Right atrium auricular region (tissue), 2 donors: ENCODE measurements at regions not wholly inside any gene's neighbourhood (a gene's known extent, or its start where the extent isn't known, plus 50 kb on each side); places are given as distances from the start of the nearest gene placed in this dataset.

ENCODE experiments used
- DNase-seq: peaks from one replicate; pipeline ENCODE4 v3.0.0-alpha.2; 2019; ENCODE audit warnings: low spot score
- H3K27ac ChIP-seq, 2 donors: fragments of 200-600 bp; sonication (generic); 1 replicate in 1 of 2; 2 replicates in 1 of 2; pipeline ENCODE4 v1.5.1; 2016 to 2019
- H3K27me3 ChIP-seq, 2 donors: fragments of 200-600 bp; sonication (generic); one replicate each; pipeline versions ENCODE4 v1.5.1 to v1.6.0; 2017 to 2019
- H3K36me3 ChIP-seq: fragments of 200-600 bp; sonication (generic); one replicate; pipeline ENCODE4 v1.5.1; 2016
- H3K4me1 ChIP-seq, 2 donors: fragments of 200-600 bp; sonication (generic); one replicate each; pipeline versions ENCODE4 v1.5.1 to v1.6.0; 2017 to 2019
- H3K4me3 ChIP-seq, 2 donors: fragments of 200-600 bp; sonication (generic); 1 replicate in 1 of 2; 2 replicates in 1 of 2; pipeline ENCODE4 v1.5.1; 2017 to 2019; ENCODE audit warnings: mild to moderate bottlenecking in 1 of 2, moderate library complexity in 1 of 2
- H3K9me3 ChIP-seq, 2 donors: fragments of 200-600 bp; sonication (generic); one replicate each; pipeline ENCODE4 v1.5.1; 2019
- CTCF ChIP-seq, 2 donors: fragments of 200-600 bp; sonication (generic); IDR thresholded peaks; one replicate each; pipeline ENCODE4 v1.5.1; 2019; ENCODE audit warnings: antibody characterized with exemption in 2 of 2

GRCh38 chr12:33649992-33650391 is 210.4 kb upstream of the SYT10 start:
- Histone ChIP-seq H3K36me3 (no peaks in the 10 kb centered on the region), H3K9me3 (no peaks in the 10 kb centered on the region), H3K4me1 (no peaks in the 10 kb centered on the region), H3K27ac (no peak overlapping the region), H3K27me3 (no peaks in the 10 kb centered on the region), H3K4me3 (no peak overlapping the region)
- DNase-seq: no peak
- TF ChIP-seq CTCF (IDR thresholded peaks at IDR 0.05): no peak

DNA sequence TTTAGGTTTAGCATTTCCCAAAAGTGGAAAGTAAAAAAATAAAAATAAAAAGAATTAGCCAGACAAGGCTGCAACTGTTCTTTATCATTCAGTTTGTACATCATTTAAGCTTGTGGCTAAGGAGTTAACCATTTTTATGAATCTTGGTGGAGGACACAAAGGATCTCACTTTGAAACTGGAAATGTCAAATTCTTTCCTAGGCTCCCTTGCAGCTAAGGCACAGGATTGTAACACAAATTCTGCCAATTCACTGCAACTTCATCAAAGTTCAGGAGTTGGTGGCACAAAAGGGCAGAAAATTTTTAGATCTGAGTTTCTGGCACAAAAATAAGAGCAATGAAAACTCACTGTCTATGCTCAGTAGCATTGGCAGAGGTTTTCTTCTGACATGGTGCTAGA is 211.2 kb upstream of the SYT10 start:
- DNase-seq: no peak
- no peak for TF ChIP-seq CTCF (IDR thresholded peaks at IDR 0.05)
- Histone ChIP-seq H3K4me3 (no peak overlapping the region), H3K4me1 (no peaks in the 10 kb centered on the region), H3K27me3 (no peaks in the 10 kb centered on the region), H3K27ac (no peak overlapping the region), H3K36me3 (no peaks in the 10 kb centered on the region), H3K9me3 (no peaks in the 10 kb centered on the region)

DNA sequence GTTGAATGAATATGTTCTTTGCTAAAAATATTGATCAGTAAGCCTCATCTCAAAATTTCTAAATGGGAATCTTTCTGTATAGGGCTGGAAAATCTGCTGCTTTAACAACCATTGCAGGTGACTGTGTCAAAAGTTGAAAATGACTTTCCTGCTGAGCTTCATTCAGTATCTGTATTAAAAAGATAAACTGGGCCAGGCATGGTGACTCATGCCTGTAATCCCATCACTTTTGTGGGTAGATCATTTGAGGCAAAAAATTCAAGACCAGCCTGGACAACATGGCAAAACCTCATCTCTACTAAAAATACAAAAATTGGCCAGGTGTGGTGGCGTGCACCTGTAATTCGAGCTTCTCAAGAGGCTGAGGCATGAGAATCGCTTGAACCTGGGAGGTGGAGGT is 213.7 kb upstream of the SYT10 start:
- no peak for DNase-seq
- Histone ChIP-seq H3K9me3 (no peaks in the 10 kb centered on the region), H3K27me3 (no peaks in the 10 kb centered on the region), H3K27ac (no peak overlapping the region), H3K4me3 (no peak overlapping the region), H3K4me1 (no peaks in the 10 kb centered on the region), H3K36me3 (no peaks in the 10 kb centered on the region)
- no peak for TF ChIP-seq CTCF (IDR thresholded peaks at IDR 0.05)

- no peaks in the 10 kb centered on the region for H3K4me1 ChIP-seq
- no peak overlapping the region for H3K27ac ChIP-seq
- no peak overlapping the region for H3K4me3 ChIP-seq
- H3K9me3 ChIP-seq: no peaks in the 10 kb centered on the region
- H3K36me3 ChIP-seq: no peaks in the 10 kb centered on the region
- H3K27me3 ChIP-seq: no peaks in the 10 kb centered on the region
- no peak for DNase-seq
- TF ChIP-seq CTCF (IDR thresholded peaks at IDR 0.05): no peak
Observed at GRCh38 chr12:33654313-33654712, 214.7 kb upstream of the SYT10 start.

DNA sequence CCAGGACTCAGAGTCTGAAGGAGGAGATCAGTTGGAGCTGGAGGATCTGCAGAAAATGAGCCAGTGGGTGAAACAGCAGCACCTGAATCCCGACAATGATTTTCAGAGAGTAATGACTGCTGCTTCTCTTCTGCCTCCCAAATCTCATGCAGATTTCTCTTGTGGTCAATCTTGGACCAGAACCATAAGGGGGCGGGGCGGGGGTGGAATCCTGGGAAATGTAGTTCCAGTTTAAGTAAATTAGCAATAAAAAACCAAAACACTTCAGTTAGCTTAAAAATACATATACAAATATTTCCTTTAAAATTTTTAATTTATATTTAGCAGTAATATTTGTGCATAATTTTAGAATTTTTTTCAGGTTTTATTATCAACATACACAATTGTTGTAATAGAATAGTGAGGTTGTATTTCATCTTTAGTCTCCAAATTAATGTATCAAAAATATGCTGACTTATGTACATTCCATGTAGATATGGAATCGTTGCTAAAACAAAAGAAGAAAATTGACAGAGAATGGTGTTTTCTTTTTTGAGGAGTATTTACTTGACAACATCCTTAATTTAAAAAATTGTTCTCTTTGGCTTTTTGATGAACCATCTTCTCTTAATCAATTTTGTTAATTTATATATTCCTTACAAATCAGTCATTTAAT is 223.5 kb upstream of the SYT10 start:
- Histone ChIP-seq H3K27me3 (no peaks in the 10 kb centered on the region), H3K4me1 (no peaks in the 10 kb centered on the region), H3K36me3 (no peaks in the 10 kb centered on the region), H3K4me3 (no peak overlapping the region), H3K9me3 (no peaks in the 10 kb centered on the region), H3K27ac (no peak overlapping the region)
- TF ChIP-seq CTCF (IDR thresholded peaks at IDR 0.05): no peak
- no peak for DNase-seq

DNA sequence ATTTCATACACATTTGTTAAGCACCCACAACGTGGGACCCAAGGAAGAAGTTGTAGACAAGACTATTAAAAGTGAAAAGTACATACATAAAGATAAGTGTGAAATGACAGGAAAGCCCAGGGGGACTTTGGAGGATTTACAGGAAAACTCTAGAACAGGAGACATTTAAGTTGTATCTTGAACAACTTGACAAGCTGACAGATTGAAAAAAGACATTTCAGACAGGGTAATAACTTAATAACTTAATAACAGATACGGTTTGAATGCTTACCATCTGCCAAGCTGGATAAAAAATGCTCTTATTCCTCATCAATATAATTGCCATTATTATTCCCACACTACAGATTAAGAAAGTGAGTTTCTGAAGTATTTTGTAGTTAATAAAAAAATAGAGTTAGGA is 229.7 kb upstream of the SYT10 start:
- DNase-seq: no peak
- H3K4me3 ChIP-seq: no peak overlapping the region
- no peaks in the 10 kb centered on the region for H3K9me3 ChIP-seq
- no peak overlapping the region for H3K27ac ChIP-seq
- TF ChIP-seq CTCF (IDR thresholded peaks at IDR 0.05): no peak
- H3K4me1 ChIP-seq: no peaks in the 10 kb centered on the region
- H3K27me3 ChIP-seq: no peaks in the 10 kb centered on the region
- no peaks in the 10 kb centered on the region for H3K36me3 ChIP-seq
